Gastrocnemius medialis (tissue), 4 donors: ENCODE measurements at regions not wholly inside any gene's neighbourhood (a gene's known extent, or its start where the extent isn't known, plus 50 kb on each side); places are given as distances from the start of the nearest gene placed in this dataset.

Source experiments
- ATAC-seq, 2 donors: fragments of 150-250 bp; one replicate each; pipeline ENCODE4 v1.9.1; 2016
- DNase-seq, 2 donors: peaks; one replicate each; pipeline ENCODE4 v3.0.0-alpha.2; 2019
- H3K27ac ChIP-seq, 4 donors: fragments of 200-600 bp; sonication (generic); 1 replicate in 1 of 4; 2 replicates in 3 of 4; pipeline ENCODE4 v1.5.1; 2016 to 2018; ENCODE audit warnings: mild to moderate bottlenecking in 2 of 4, moderate library complexity in 1 of 4
- H3K27me3 ChIP-seq, 3 donors: fragments of 200-600 bp; sonication (generic) in 2 of 3; 1 replicate in 1 of 3; 2 replicates in 2 of 3; pipeline versions ENCODE4 v1.5.1 to v1.6.0; 2016 to 2019; ENCODE audit warnings: mild to moderate bottlenecking in 1 of 3, moderate library complexity in 1 of 3
- H3K36me3 ChIP-seq, 2 donors: fragments of 200-600 bp; sonication (generic) in 1 of 2; one replicate each; pipeline ENCODE4 v1.5.1; 2017 to 2018
- H3K4me1 ChIP-seq, 2 donors: fragments of 200-600 bp; sonication (generic) in 1 of 2; one replicate each; pipeline ENCODE4 v1.5.1; 2016 to 2017; ENCODE audit warnings: mild to moderate bottlenecking in 2 of 2
- H3K4me3 ChIP-seq, 4 donors: fragments of 200-600 bp; sonication (generic) in 3 of 4; 1 replicate in 1 of 4; 2 replicates in 3 of 4; pipeline ENCODE4 v1.5.1; 2016 to 2019; ENCODE audit warnings: mild to moderate bottlenecking in 2 of 4
- H3K9me3 ChIP-seq, 3 donors: fragments of 200-600 bp; sonication (generic) in 2 of 3; 1 replicate in 1 of 3; 2 replicates in 2 of 3; pipeline ENCODE4 v1.5.1; 2016 to 2019
- CTCF ChIP-seq, 5 experiments: fragments of 450-650 bp in 3 of 5; fragments of 200-600 bp in 2 of 5; sonication (generic) in 2 of 5; IDR thresholded peaks in 4 of 5; conservative IDR thresholded peaks in 1 of 5; 1 replicate in 4 of 5; 2 replicates in 1 of 5; pipeline ENCODE4 v1.5.1; 2016 to 2019; ENCODE audit warnings: antibody characterized with exemption in 5 of 5, mild to moderate bottlenecking in 3 of 5, moderate library complexity in 3 of 5
- POLR2A ChIP-seq, 2 donors: fragments of 450-650 bp; IDR thresholded peaks; one replicate each; pipeline ENCODE4 v1.6.1; 2017; ENCODE audit warnings: antibody characterized with exemption in 2 of 2, mild to moderate bottlenecking in 2 of 2, moderate library complexity in 2 of 2
- in situ Hi-C, 4 donors: fragments of 200-750 bp; cut with MboI; loops; one replicate each; pipeline versions ENCODE4 v1.15.0 to v1.8.0; 2017; ENCODE audit warnings: low sequenced_read_pairs in 4 of 4
- intact Hi-C: fragments of 100-400 bp; cut with DNase I; formaldehyde crosslinking; loops from one replicate; pipeline ENCODE4 v1.15.1; 2023; ENCODE audit warnings: low total_unique reads

DNA sequence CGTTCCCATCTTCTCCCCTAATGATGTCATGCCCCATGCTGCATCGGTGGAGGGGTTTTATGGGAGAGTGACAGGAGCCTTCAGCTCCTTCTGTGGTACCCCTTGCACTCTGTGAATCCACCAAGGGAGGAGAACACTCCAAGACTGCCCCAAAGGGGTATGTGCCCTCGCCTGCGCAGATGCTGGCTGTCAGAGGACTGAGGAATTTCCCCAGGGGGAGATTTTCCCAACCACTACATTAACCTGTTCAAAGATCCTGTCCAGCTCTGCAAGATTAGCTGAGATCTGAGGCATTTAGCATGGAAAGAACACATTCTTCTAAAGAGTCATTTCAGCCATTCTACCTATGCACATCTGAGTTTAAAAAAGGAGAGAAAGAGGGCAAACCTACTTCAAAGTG lies 143.2 kb upstream of the ITGA6 start:
- intact Hi-C loops, result no loop called here
- H3K27ac ChIP-seq, result peak overlapping the region in 1 of 4 donors; percentile 35
- ATAC-seq, result no peak

DNA sequence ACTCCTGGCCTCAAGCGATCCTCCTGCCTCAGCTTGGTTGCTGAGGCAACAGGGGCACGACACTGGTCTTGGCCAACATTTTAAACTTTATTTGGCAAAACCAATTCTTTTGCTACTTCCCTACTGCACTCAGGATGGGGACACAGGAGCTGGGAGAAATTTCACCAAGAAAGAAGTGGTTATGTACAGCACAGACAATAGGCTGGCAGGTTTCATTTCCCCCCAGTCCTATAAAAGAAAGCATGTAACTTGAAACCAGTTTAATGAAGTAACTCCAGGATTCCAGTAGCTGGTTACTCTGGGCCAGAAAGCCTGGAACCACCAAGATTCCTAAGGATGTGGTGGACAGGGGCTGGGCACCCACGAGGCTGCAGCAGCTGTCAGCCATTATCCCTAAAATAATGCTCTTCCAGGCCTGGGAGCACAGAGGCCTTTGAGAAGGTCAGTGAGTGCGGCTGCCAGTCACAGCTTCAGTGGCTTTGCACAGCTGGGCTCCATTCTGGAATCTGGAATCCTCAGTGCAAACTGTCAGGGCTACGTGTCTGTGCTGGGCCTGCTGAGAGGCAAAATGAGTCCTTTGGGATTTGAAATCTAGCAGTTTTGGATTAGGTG lies 142.3 kb upstream of the ITGA6 start:
- no peaks in the 10 kb centered on the region for H3K27me3 ChIP-seq
- intact Hi-C loops (no loop called here), in situ Hi-C loops (no loop called here)
- DNase-seq (no peak), ATAC-seq (peak; percentile 38 to 62)
- no peak overlapping the region for H3K4me3 ChIP-seq
- no peaks in the 10 kb centered on the region for H3K9me3 ChIP-seq
- TF ChIP-seq CTCF (IDR thresholded peaks at IDR 0.05 in 4 of 5, conservative IDR thresholded peaks at IDR 0.05 in 1 of 5), result no peak
- TF ChIP-seq POLR2A (IDR thresholded peaks at IDR 0.05), result no peak
- peaks cover 24 to 26% of the 10 kb centered on the region in 2 donors for H3K4me1 ChIP-seq
- H3K27ac ChIP-seq, result peak overlapping the region; percentile 13 to 36 (median 31)
- no peaks in the 10 kb centered on the region for H3K36me3 ChIP-seq

More for the DNA sequence above, 143.2 kb upstream of the ITGA6 start:
- Histone ChIP-seq H3K27me3 (no peaks in the 10 kb centered on the region), H3K9me3 (no peaks in the 10 kb centered on the region), H3K36me3 (no peaks in the 10 kb centered on the region), H3K4me3 (no peak overlapping the region), H3K4me1 (peaks cover 24 to 26% of the 10 kb centered on the region in 2 donors)
- DNase-seq, result no peak
- in situ Hi-C loops, result no loop called here
- TF ChIP-seq POLR2A (IDR thresholded peaks at IDR 0.05) (no peak), CTCF (IDR thresholded peaks at IDR 0.05 in 4 of 5, conservative IDR thresholded peaks at IDR 0.05 in 1 of 5) (no peak)

- peak overlapping the region in 3 of 4 donors; percentile 27 to 36 (median 35) for H3K27ac ChIP-seq
- in situ Hi-C loops, result no loop called here
- no peak for DNase-seq
- intact Hi-C loops, result no loop called here
- H3K4me1 ChIP-seq, result peaks cover 24 to 26% of the 10 kb centered on the region in 2 donors
- no peak for ATAC-seq
- no peaks in the 10 kb centered on the region for H3K36me3 ChIP-seq
- no peaks in the 10 kb centered on the region for H3K27me3 ChIP-seq
- TF ChIP-seq CTCF (IDR thresholded peaks at IDR 0.05 in 4 of 5, conservative IDR thresholded peaks at IDR 0.05 in 1 of 5), result no peak
- no peak for TF ChIP-seq POLR2A (IDR thresholded peaks at IDR 0.05)
- no peaks in the 10 kb centered on the region for H3K9me3 ChIP-seq
- no peak overlapping the region for H3K4me3 ChIP-seq
Measured at GRCh38 chr2:172285760-172286159, 141.6 kb upstream of the ITGA6 start.

DNA sequence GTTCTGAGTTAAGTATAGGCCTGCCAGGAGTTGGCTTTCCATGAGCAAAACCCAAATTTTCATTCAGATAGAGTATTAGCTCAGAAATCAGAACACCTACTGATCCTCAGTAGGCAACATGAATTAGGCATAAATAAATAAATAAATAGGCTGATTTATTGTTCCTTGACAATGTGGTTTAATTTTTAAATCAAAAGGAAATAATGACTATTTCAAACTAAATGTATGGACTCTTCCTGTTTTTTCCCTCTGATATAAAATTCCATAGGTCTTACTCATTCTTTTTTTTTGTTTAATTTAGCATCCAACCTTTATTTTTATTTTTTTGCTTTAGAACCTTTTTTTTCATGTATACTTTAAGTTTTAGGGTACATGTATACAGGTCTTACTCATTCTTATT lies 140.2 kb upstream of the ITGA6 start:
- Histone ChIP-seq H3K27ac (no peak overlapping the region), H3K9me3 (no peaks in the 10 kb centered on the region), H3K4me3 (no peak overlapping the region), H3K36me3 (no peaks in the 10 kb centered on the region), H3K27me3 (no peaks in the 10 kb centered on the region), H3K4me1 (peaks cover 24 to 26% of the 10 kb centered on the region in 2 donors)
- in situ Hi-C loops, result no loop called here
- ATAC-seq (no peak), DNase-seq (no peak)
- intact Hi-C loops, result no loop called here
- TF ChIP-seq CTCF (IDR thresholded peaks at IDR 0.05 in 4 of 5, conservative IDR thresholded peaks at IDR 0.05 in 1 of 5) (no peak), POLR2A (IDR thresholded peaks at IDR 0.05) (no peak)
